ENCODE measurements at regions not wholly inside any gene's neighbourhood (a gene's known extent, or its start where the extent isn't known, plus 50 kb on each side); places are given as distances from the start of the nearest gene placed in this dataset.

DNA sequence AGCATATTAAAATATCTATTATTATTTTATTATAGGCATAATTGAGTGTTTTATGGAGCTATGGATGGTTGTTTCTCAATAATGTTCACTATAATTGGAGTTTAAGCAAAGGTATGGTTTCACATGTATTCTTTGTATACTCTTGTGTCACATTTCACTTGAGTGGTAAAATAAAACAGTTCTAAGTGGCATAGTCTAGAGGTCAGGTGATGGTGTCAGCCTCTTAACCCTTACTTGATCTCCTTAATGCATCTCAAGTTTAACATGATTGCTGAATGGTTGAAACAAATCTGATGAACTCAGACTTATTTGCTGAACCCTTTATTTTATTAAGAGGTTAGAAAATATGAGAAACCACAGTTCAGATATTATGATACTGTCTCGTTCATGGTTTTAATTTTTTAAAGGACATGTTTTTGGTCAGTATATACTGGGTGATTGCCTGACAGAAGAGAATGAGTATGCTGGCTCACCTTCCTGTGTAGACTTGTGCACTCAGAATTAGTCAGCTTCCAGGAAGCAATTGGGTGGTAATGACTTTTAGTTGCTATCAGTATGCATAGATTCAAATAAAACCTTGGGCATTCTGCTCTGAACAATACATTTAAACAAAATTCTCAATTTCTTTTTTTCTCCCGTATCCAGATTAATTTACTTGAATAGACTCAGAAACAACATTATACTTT, 464.6 kb downstream of the PCNX1 start:
- Histone ChIP-seq H3K4me1 (ENCODE audit: control insufficient read depth in 1 of 2, insufficient read depth in 1 of 2, low read depth in 1 of 2, low read length in 1 of 2) (peaks cover 11 to 17% of the 10 kb centered on the region in 2 experiments), H3K27me3 (no peaks in the 10 kb centered on the region), H3K4me3 (ENCODE audit: low read depth in 1 of 2, low read length in 1 of 2) (no peak overlapping the region), H3K27ac (peak overlapping the region; percentile 61), H3K9me3 (no peaks in the 10 kb centered on the region), H3K36me3 (no peaks in the 10 kb centered on the region)
- TF ChIP-seq, protein P1, sequence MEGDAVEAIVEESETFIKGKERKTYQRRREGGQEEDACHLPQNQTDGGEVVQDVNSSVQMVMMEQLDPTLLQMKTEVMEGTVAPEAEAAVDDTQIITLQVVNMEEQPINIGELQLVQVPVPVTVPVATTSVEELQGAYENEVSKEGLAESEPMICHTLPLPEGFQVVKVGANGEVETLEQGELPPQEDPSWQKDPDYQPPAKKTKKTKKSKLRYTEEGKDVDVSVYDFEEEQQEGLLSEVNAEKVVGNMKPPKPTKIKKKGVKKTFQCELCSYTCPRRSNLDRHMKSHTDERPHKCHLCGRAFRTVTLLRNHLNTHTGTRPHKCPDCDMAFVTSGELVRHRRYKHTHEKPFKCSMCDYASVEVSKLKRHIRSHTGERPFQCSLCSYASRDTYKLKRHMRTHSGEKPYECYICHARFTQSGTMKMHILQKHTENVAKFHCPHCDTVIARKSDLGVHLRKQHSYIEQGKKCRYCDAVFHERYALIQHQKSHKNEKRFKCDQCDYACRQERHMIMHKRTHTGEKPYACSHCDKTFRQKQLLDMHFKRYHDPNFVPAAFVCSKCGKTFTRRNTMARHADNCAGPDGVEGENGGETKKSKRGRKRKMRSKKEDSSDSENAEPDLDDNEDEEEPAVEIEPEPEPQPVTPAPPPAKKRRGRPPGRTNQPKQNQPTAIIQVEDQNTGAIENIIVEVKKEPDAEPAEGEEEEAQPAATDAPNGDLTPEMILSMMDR (IDR thresholded peaks at IDR 0.05) = no peak

DNA sequence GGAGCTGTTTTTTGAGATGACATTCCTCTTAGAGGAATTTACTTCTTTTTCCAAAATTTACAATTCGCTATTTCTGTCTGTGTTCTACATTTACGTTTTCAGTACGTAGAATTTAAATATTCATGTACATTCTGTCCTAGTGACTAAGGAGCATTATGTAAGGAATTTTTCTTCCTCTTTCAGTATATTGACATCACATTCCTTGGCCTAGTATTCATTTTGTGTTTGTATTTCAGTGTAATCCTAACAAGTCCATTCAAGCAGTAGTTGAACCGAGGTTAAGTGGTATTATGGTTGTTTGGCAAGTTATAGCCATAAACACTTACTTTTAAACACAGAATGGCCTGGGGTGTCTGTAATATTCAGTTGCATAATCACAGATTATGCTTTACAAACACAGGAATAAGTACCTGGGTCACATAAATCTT, 465.2 kb downstream of the PCNX1 start:
- Histone ChIP-seq H3K27me3 (no peaks in the 10 kb centered on the region), H3K4me3 (ENCODE audit: low read depth in 1 of 2, low read length in 1 of 2) (no peak overlapping the region), H3K9me3 (no peaks in the 10 kb centered on the region), H3K36me3 (no peaks in the 10 kb centered on the region), H3K4me1 (ENCODE audit: control insufficient read depth in 1 of 2, insufficient read depth in 1 of 2, low read depth in 1 of 2, low read length in 1 of 2) (peaks cover 11 to 17% of the 10 kb centered on the region in 2 experiments), H3K27ac (peak overlapping the region; percentile 61)
- TF ChIP-seq, protein P1 (IDR thresholded peaks at IDR 0.05) = no peak

GRCh38 chr14:71373773-71374172, 466.5 kb downstream of the PCNX1 start:
- Histone ChIP-seq H3K9me3 (no peaks in the 10 kb centered on the region), H3K4me3 (ENCODE audit: low read depth in 1 of 2, low read length in 1 of 2) (no peak overlapping the region), H3K27ac (no peak overlapping the region), H3K36me3 (no peaks in the 10 kb centered on the region), H3K27me3 (no peaks in the 10 kb centered on the region), H3K4me1 (ENCODE audit: control insufficient read depth in 1 of 2, insufficient read depth in 1 of 2, low read depth in 1 of 2, low read length in 1 of 2) (peaks cover 11 to 17% of the 10 kb centered on the region in 2 experiments)
- TF ChIP-seq, protein P1 (IDR thresholded peaks at IDR 0.05) = no peak

DNA sequence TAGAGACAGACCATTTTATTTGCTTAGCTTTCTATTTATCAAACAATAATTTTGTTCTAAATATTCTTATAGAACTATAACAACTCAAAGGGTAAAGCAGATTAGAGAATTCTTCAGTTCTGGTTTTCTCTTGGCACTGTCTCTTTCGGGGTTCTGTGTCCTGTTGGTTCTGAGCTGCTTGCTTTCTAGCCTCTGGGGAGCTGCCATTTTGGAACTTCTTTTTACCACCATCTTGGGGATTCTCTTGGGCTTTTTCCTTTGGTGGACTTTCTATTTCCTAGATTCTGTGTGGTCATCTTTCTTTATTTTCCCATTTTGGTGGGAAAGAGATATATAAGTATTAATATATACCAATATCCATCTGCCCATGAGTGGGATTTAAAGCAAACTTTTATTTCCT, 467.7 kb downstream of the PCNX1 start:
- Histone ChIP-seq H3K9me3 (no peaks in the 10 kb centered on the region), H3K4me3 (ENCODE audit: low read depth in 1 of 2, low read length in 1 of 2) (no peak overlapping the region), H3K36me3 (no peaks in the 10 kb centered on the region), H3K27me3 (no peaks in the 10 kb centered on the region), H3K4me1 (ENCODE audit: control insufficient read depth in 1 of 2, insufficient read depth in 1 of 2, low read depth in 1 of 2, low read length in 1 of 2) (peaks cover 11 to 17% of the 10 kb centered on the region in 2 experiments), H3K27ac (no peak overlapping the region)
- TF ChIP-seq, protein P1 (IDR thresholded peaks at IDR 0.05) = no peak

- no peaks in the 10 kb centered on the region for H3K9me3 ChIP-seq
- peaks cover 8 to 9% of the 10 kb centered on the region in 2 experiments for H3K4me1 ChIP-seq (ENCODE audit: control insufficient read depth in 1 of 2, insufficient read depth in 1 of 2, low read depth in 1 of 2, low read length in 1 of 2)
- TF ChIP-seq, protein P1 (IDR thresholded peaks at IDR 0.05) = no peak
- H3K27ac ChIP-seq = no peak overlapping the region
- H3K4me3 ChIP-seq (ENCODE audit: low read depth in 1 of 2, low read length in 1 of 2) = no peak overlapping the region
- no peaks in the 10 kb centered on the region for H3K27me3 ChIP-seq
- H3K36me3 ChIP-seq = no peaks in the 10 kb centered on the region
These were observed 469.8 kb downstream of the PCNX1 start for GRCh38 chr14:71377099-71377498.
